ENCODE measurements at regions not wholly inside any gene's neighbourhood (a gene's known extent, or its start where the extent isn't known, plus 50 kb on each side); places are given as distances from the start of the nearest gene placed in this dataset.

- no peak overlapping the region for H3K4me3 ChIP-seq (replicated peaks in 1 of 2; ENCODE audit: low read depth in 2 of 2, low read length in 2 of 2)
- DNase-seq (ENCODE audit: low read depth in 2 of 2), result no peak
- TF ChIP-seq, protein P1, sequence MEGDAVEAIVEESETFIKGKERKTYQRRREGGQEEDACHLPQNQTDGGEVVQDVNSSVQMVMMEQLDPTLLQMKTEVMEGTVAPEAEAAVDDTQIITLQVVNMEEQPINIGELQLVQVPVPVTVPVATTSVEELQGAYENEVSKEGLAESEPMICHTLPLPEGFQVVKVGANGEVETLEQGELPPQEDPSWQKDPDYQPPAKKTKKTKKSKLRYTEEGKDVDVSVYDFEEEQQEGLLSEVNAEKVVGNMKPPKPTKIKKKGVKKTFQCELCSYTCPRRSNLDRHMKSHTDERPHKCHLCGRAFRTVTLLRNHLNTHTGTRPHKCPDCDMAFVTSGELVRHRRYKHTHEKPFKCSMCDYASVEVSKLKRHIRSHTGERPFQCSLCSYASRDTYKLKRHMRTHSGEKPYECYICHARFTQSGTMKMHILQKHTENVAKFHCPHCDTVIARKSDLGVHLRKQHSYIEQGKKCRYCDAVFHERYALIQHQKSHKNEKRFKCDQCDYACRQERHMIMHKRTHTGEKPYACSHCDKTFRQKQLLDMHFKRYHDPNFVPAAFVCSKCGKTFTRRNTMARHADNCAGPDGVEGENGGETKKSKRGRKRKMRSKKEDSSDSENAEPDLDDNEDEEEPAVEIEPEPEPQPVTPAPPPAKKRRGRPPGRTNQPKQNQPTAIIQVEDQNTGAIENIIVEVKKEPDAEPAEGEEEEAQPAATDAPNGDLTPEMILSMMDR (IDR thresholded peaks at IDR 0.05; ENCODE audit: low read depth, low read length), result no peak
Observed at GRCh38 chr15:24733659-24734058, 58.1 kb downstream of the NPAP1 start.

DNA sequence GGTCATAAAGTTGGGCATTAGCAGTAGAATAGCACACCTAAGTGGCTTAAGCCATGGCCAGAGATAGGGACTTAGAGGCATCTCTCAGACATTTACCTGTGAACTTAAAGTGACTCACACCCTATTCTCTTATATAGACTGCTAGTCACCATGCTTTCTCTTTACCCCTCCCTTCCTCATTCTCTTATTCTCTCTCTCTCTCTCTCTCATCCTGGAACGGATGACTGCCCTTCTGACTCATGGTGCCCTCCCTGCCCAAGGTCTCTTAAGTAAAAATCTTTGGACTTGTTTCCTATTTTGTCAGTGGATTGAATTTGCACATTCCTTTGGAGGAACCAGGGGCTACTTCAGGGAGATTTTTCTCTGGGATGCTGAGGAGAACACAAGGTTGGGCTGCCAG is 58.8 kb downstream of the NPAP1 start:
- TF ChIP-seq, protein P1 (IDR thresholded peaks at IDR 0.05; ENCODE audit: low read depth, low read length), result no peak
- no peak overlapping the region for H3K4me3 ChIP-seq (replicated peaks in 1 of 2; ENCODE audit: low read depth in 2 of 2, low read length in 2 of 2)
- no peak for DNase-seq (ENCODE audit: low read depth in 2 of 2)

- no peak overlapping the region for H3K4me3 ChIP-seq (replicated peaks in 1 of 2; ENCODE audit: low read depth in 2 of 2, low read length in 2 of 2)
- DNase-seq (ENCODE audit: low read depth in 2 of 2), result no peak
- TF ChIP-seq, protein P1 (IDR thresholded peaks at IDR 0.05; ENCODE audit: low read depth, low read length), result no peak
Observed at GRCh38 chr15:24745290-24745689, 69.7 kb downstream of the NPAP1 start.

GRCh38 chr15:24746094-24746493 is 70.5 kb downstream of the NPAP1 start:
- TF ChIP-seq, protein P1 (IDR thresholded peaks at IDR 0.05; ENCODE audit: low read depth, low read length), result no peak
- DNase-seq (ENCODE audit: low read depth in 2 of 2), result no peak
- no peak overlapping the region for H3K4me3 ChIP-seq (replicated peaks in 1 of 2; ENCODE audit: low read depth in 2 of 2, low read length in 2 of 2)

GRCh38 chr15:24747376-24747775 is 71.8 kb downstream of the NPAP1 start:
- TF ChIP-seq, protein P1 (IDR thresholded peaks at IDR 0.05; ENCODE audit: low read depth, low read length), result no peak
- DNase-seq (ENCODE audit: low read depth in 2 of 2), result no peak
- H3K4me3 ChIP-seq (replicated peaks in 1 of 2; ENCODE audit: low read depth in 2 of 2, low read length in 2 of 2), result no peak overlapping the region

DNA sequence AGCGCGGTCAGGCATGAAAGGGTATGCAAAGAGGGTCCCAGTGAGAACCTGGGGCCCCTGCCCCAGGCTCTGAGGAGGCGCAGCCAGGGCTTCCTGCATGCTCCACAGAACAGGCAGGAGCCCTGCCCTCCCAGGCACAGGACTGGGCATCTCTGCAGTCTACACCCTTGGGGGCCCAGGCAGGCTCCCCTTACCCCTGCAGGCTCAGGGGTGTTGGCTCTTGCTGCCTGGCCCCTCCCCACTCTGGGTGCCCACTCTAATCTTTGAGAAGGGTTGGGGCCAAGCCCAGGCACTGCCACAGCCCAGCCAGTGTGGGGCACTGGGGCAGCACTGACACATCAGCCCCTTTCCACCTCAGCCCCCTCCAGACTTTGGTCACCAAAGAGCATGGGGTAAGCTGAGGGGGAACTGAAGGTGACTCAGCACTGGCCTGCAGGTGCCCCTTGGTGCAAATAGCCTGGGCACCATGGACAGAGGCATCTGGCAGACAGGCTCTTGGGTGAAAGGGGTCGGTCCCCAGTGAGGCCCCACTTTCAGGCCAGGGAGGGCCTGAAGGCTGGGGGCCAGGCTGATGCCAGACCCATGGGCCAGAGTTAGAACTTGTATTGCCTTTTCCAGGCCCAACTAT is 73.4 kb downstream of the NPAP1 start:
- H3K4me3 ChIP-seq (replicated peaks in 1 of 2; ENCODE audit: low read depth in 2 of 2, low read length in 2 of 2), result no peak overlapping the region
- DNase-seq (ENCODE audit: low read depth in 2 of 2), result no peak
- TF ChIP-seq, protein P1 (IDR thresholded peaks at IDR 0.05; ENCODE audit: low read depth, low read length), result no peak

- no peak overlapping the region for H3K4me3 ChIP-seq (replicated peaks in 1 of 2; ENCODE audit: low read depth in 2 of 2, low read length in 2 of 2)
- no peak for DNase-seq (ENCODE audit: low read depth in 2 of 2)
- TF ChIP-seq, protein P1 (IDR thresholded peaks at IDR 0.05; ENCODE audit: low read depth, low read length), result no peak
Observed at GRCh38 chr15:24752354-24752753, 76.8 kb downstream of the NPAP1 start.
